CD4-positive, alpha-beta T cell treated with Interferon alpha-2 for 1 hour (primary cell): ENCODE measurements at regions not wholly inside any gene's neighbourhood (a gene's known extent, or its start where the extent isn't known, plus 50 kb on each side); places are given as distances from the start of the nearest gene placed in this dataset.

Experiments
- DNase-seq, 2 donors: peaks; one replicate each; pipeline ENCODE4 v3.0.0-alpha.2; 2020 to 2022

GRCh38 chr20:56805313-56805712 lies 176.2 kb downstream of the TFAP2C start:
- no peak for DNase-seq

GRCh38 chr20:56805966-56806365 lies 176.9 kb downstream of the TFAP2C start:
- no peak for DNase-seq

- no peak for DNase-seq
These were observed 177.9 kb downstream of the TFAP2C start for GRCh38 chr20:56806952-56807517.

GRCh38 chr20:56808117-56808725 lies 179.1 kb downstream of the TFAP2C start:
- no peak for DNase-seq

GRCh38 chr20:56808732-56809131 lies 179.6 kb downstream of the TFAP2C start:
- no peak for DNase-seq

GRCh38 chr20:56809668-56810067 lies 180.6 kb downstream of the TFAP2C start:
- no peak for DNase-seq

- no peak for DNase-seq
These were observed 181.0 kb downstream of the TFAP2C start for GRCh38 chr20:56810141-56810540.

GRCh38 chr20:56815796-56816195 lies 186.7 kb downstream of the TFAP2C start:
- no peak for DNase-seq

GRCh38 chr20:56816349-56816748 lies 187.2 kb downstream of the TFAP2C start:
- no peak for DNase-seq

- no peak for DNase-seq
These were observed 188.9 kb downstream of the TFAP2C start for GRCh38 chr20:56817780-56818675.

GRCh38 chr20:56820984-56821383 lies 191.9 kb downstream of the TFAP2C start:
- DNase-seq: no peak

GRCh38 chr20:56826306-56826704 lies 197.2 kb downstream of the TFAP2C start:
- no peak for DNase-seq

- no peak for DNase-seq
These were observed 197.9 kb downstream of the TFAP2C start for GRCh38 chr20:56826705-56827665.

- DNase-seq: no peak
These were observed 198.7 kb downstream of the TFAP2C start for GRCh38 chr20:56827763-56828162.

- no peak for DNase-seq
These were observed 199.3 kb downstream of the TFAP2C start for GRCh38 chr20:56828402-56828801.

- no peak for DNase-seq
These were observed 200.8 kb downstream of the TFAP2C start for GRCh38 chr20:56829788-56830385.

GRCh38 chr20:56831795-56832194 lies 202.7 kb downstream of the TFAP2C start:
- no peak for DNase-seq

GRCh38 chr20:56833427-56833826 lies 204.3 kb downstream of the TFAP2C start:
- no peak for DNase-seq

GRCh38 chr20:56835829-56836550 lies 206.9 kb downstream of the TFAP2C start:
- DNase-seq: no peak

GRCh38 chr20:56839222-56839621 lies 210.1 kb downstream of the TFAP2C start:
- no peak for DNase-seq

- DNase-seq: no peak
These were observed 210.7 kb downstream of the TFAP2C start for GRCh38 chr20:56839786-56840185.
